GM18502 (cell line): ENCODE measurements at regions not wholly inside any gene's neighbourhood (a gene's known extent, or its start where the extent isn't known, plus 50 kb on each side); places are given as distances from the start of the nearest gene placed in this dataset.

ENCODE experiments used
- ATAC-seq: cut with Tn5 transposase; IDR thresholded peaks from one replicate; pipeline ENCODE4 v1.9.1; 2021; ENCODE audit warnings: mild to moderate bottlenecking; ENCODE audit not compliant: unreplicated experiment, poor library complexity

DNA sequence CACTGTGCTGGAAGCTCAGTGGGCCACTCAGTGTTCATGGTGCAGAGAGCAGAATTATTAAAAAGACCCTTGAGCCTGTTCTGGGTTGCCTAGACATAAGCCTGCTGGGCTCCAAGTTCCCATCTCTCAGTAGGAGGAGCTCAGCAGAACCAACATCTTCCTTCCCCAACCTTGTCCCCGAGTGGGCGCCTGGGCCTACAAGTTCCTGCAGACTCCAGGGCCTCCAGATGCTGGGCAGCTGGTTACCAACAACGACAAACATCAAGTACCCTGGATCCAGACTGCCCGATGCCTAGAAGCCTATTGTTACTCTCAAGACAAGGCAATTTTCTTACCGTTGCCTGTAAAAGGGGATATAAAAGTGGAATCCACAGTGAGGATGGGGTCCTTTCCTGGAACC lies 214.2 kb downstream of the HAUS1 start:
- ATAC-seq, result no peak

GRCh38 chr18:46319783-46320182 lies 215.6 kb downstream of the HAUS1 start:
- no peak for ATAC-seq

- ATAC-seq, result no peak
Measured at GRCh38 chr18:46320297-46320696, 216.1 kb downstream of the HAUS1 start.

DNA sequence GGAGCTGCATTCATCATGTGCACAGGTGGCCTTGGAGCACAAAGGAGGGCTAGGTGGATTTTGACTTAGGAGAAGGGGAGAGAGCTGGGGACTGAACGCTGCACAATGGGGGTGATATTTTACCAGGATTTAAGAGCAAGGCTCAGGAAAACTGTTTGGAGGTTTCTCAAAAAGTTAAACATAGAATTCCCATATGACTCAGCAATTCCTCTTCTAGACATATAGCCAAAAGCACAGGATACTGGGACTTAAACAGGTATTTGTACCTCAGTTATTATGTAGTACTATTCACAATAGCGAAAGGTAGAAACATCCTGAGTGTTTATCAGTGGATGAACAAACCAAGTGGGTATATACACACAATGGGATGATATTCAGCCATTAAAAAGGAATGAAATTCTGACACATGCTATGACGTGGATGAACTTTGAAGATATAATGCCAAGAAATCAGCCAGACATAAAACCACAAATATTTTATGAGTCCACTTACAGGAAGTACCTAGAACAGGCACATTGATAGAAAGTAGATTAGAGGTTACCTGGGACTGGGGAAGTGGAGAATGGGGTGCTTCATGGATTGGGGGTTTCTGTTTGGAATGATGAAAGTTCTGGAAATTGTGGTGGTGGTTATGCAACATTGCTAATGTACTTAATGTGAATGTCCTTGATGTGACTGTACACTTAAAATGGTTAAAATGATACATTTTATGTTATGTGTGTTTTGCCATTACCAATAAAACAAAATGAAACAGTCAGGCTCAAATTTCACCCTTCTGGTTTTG lies 216.9 kb downstream of the HAUS1 start:
- no peak for ATAC-seq

GRCh38 chr18:46321955-46322354 lies 217.8 kb downstream of the HAUS1 start:
- ATAC-seq, result no peak

- ATAC-seq, result no peak
Measured at GRCh38 chr18:46322411-46322891, 218.3 kb downstream of the HAUS1 start.

DNA sequence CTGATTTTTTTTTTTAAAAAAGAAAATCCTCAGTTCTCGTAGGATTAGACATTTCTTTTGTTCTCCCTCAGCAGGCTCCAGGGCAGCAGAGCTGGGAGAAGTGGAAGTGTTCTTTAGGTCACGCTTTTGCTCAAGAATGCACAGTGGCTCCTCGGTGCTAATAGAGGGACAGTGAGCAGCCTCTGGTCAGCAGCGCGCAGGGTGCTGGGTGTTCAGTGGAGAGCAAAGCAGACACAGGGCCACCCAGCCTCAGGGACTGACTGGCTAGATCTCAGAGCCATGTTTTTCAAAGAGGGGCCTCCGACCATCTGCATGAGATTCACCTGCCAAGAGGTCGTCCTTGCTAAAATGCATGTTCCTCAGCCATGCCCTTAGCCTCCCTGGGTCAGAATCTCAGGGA lies 218.8 kb downstream of the HAUS1 start:
- no peak for ATAC-seq

DNA sequence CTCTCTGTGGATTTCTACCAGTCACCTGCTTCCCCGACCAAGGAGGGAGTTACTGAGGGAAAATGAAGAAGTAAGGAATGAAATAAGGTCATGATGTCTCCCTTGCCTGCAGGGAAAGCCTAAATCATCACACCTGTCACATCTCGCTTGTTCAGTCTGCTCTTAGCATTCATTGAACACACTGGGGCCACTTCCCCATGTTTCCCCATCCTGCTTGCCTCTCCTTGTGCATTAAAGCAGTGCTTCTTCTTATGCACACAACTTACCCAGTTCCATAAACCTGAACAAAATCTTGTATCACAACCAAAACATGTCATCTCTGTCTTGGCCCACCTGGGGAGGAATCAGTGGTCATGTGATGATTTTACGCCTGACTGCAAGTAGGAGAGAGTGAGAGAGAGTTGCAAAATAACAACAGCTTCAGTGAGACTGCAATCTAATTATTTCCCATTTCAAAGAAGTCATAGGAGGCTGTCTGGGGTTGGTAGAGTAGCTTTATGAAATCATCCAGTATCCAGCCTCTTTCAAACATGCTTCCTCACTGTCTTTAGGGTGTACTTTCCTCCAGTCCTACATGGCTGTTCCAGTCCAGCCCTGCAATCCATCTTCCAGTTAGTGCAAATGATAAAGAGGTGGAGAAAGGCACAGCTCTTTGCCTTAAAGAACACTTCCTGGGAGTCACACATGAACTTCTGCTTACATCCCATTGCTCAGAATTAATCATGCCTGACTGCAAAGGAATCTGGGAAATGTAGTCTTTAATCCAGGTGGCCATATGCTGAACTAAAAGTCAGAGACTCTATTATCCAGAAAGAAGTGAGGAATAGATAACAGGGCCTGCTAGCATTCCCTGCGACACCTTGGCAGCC lies 220.1 kb downstream of the HAUS1 start:
- ATAC-seq, result no peak

GRCh38 chr18:46325895-46326294 lies 221.7 kb downstream of the HAUS1 start:
- ATAC-seq, result no peak

DNA sequence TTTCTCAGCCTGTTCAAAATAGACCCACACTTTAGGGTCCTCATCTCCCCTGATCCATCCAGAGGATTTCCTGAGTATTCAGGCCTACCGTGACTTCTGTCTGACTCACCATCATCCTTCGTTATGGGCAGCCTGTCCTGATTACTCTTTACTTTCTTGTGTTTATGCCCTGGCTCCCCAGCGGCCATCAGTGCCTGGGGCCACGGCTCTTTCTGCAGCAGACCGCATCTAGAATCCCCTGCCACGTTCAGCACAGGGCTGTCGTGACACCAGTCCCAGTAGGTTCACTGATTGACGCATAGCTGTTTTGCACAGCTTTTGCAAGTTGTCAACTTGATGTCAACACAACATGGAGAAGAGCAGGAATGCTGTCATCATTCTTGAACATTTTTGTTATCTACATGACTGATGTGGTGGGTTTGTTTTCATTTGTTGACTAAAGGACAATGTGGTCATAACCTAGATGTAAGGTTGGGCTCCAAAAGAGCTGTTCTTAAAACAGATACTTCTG lies 225.6 kb downstream of the HAUS1 start:
- ATAC-seq, result no peak

- no peak for ATAC-seq
Measured at GRCh38 chr18:46331316-46331715, 227.1 kb downstream of the HAUS1 start.

GRCh38 chr18:46332286-46332801 lies 228.2 kb downstream of the HAUS1 start:
- no peak for ATAC-seq

DNA sequence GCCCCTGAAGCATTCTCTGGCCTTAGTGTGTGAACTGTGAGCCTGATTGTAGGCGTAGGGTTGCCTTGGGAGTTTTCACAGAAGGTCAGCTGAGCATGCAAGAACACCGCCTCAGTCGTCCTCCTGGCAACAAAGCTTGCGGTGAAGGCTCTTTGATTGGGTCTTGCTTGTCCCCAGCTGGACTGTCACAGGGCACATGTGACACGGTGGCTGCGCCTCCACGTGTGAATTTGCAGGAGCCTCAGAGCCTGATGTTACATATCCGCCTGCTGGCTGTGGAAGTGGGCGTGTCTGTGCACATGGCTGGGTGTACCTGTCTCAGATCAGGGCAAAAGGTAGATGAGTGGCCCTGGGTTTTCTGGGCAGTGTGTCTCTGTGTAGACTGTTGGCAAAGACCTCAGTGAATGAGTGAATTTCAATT lies 228.7 kb downstream of the HAUS1 start:
- ATAC-seq, result no peak

DNA sequence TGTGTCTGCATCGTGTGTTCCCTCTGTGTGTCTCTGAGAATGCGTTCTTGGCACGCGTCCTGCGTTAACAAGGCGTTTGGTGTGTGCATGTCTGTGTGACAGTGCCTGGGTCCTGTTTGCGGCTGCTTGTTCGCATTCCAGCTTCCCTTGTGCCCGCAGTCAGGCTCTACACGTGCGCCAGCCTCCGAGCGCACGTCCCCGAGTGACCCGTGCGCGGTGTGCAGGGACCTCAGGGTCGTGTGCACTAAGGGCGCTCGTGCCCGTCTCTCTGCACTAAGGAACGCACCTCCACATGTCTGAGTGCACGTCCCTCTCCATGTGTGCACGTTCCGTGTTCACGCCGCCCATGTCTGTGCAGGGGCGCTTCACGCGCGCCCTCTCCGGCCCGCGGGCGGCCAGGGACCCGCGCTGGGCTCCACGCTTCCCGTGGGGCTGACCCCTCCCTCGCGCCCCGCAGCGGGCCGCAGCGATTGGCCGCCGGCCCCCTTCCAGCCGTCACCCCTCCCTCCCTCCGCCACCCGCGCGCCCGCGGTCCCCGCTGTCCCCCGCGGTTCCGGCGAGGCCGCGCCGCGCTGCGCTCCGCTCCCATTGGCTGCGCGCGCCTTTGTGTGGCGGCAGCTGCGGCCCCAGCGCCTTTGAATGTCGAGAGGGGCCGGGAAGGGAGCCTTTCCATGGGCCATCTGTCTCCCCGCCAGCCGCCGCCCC lies 229.4 kb downstream of the HAUS1 start:
- ATAC-seq, result no peak

DNA sequence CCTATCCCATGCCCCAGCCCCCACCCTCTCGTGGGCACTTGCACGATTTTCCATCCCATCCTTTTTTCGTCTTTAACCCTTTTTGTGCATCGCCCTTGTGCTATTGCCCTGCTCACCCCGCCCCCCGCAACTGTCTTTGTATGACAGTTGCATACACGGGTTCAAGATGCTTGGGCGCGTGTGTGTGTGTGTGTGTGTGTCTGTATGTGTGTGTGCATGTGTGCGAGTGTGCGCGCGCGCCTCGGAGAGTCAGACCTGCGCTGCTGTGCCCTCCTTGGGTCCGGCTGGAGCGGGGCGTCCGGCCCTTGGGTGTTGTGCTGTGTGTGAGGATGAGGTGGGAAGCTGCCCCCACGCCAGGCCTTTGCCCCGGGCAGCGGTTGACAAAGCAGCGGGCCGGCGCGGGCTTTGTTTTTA lies 230.7 kb downstream of the HAUS1 start:
- ATAC-seq, result no peak

GRCh38 chr18:46335534-46336101 lies 231.4 kb downstream of the HAUS1 start:
- no peak for ATAC-seq

- no peak for ATAC-seq
Measured at GRCh38 chr18:46336278-46337111, 232.3 kb downstream of the HAUS1 start.

- ATAC-seq, result no peak
Measured at GRCh38 chr18:46337271-46337670, 233.1 kb downstream of the HAUS1 start.

DNA sequence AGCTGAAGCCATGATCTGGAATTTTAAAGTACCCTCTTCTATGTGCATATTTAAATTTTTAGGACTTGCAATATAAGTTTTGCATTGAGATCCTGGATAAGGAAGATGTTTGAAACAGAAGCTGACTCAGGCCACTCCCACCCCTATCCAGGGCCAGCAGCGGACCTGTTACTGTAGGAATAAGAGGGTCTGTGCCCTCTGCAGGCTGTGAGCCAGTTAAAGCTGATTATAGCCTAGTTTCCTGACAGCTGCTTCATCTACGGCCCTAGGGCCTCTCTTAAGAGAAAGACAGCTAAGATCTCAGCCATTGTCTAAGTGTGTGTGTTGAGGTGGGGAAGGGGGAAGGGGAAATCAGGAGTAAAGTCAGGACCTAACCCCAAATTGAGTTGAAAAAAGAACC lies 234.0 kb downstream of the HAUS1 start:
- no peak for ATAC-seq
